ENCODE measurements at regions not wholly inside any gene's neighbourhood (a gene's known extent, or its start where the extent isn't known, plus 50 kb on each side); places are given as distances from the start of the nearest gene placed in this dataset.

DNA sequence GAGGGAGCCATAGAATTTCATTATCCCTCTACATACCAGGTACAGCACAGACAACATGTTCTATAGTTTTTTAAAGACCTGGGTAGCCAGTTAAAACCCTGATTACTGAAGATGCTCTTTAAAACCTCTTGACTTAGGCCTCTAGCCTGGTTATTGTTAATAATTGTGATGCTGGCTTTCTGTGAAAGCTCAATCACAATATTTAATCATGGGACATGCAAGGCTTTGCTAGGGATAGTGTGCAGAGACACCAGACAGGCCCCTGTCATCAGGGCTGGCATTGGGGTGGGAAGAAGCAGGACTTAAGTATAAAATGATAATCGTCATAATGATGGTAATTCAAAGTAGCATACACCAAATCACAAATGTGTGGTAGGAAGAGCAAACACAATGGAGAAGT is 274.4 kb downstream of the PTBP2 start:
- TF ChIP-seq, protein P1, sequence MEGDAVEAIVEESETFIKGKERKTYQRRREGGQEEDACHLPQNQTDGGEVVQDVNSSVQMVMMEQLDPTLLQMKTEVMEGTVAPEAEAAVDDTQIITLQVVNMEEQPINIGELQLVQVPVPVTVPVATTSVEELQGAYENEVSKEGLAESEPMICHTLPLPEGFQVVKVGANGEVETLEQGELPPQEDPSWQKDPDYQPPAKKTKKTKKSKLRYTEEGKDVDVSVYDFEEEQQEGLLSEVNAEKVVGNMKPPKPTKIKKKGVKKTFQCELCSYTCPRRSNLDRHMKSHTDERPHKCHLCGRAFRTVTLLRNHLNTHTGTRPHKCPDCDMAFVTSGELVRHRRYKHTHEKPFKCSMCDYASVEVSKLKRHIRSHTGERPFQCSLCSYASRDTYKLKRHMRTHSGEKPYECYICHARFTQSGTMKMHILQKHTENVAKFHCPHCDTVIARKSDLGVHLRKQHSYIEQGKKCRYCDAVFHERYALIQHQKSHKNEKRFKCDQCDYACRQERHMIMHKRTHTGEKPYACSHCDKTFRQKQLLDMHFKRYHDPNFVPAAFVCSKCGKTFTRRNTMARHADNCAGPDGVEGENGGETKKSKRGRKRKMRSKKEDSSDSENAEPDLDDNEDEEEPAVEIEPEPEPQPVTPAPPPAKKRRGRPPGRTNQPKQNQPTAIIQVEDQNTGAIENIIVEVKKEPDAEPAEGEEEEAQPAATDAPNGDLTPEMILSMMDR (tag by site-specific recombination; IDR thresholded peaks at IDR 0.05), result no peak
- TF ChIP-seq ZNF670 (tag by site-specific recombination; IDR thresholded peaks at IDR 0.05; ENCODE audit: low read depth) (no peak), ZSCAN16 (tag by site-specific recombination; IDR thresholded peaks at IDR 0.05) (no peak), ZNF248 (tag by site-specific recombination; IDR thresholded peaks at IDR 0.05) (no peak), ZNF239 (tag by site-specific recombination; IDR thresholded peaks at IDR 0.05) (no peak)
- TF ChIP-seq, protein P2, sequence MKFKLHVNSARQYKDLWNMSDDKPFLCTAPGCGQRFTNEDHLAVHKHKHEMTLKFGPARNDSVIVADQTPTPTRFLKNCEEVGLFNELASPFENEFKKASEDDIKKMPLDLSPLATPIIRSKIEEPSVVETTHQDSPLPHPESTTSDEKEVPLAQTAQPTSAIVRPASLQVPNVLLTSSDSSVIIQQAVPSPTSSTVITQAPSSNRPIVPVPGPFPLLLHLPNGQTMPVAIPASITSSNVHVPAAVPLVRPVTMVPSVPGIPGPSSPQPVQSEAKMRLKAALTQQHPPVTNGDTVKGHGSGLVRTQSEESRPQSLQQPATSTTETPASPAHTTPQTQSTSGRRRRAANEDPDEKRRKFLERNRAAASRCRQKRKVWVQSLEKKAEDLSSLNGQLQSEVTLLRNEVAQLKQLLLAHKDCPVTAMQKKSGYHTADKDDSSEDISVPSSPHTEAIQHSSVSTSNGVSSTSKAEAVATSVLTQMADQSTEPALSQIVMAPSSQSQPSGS (tag by site-specific recombination; IDR thresholded peaks at IDR 0.05; ENCODE audit: low read depth), result no peak
- TF ChIP-seq, protein P3, sequence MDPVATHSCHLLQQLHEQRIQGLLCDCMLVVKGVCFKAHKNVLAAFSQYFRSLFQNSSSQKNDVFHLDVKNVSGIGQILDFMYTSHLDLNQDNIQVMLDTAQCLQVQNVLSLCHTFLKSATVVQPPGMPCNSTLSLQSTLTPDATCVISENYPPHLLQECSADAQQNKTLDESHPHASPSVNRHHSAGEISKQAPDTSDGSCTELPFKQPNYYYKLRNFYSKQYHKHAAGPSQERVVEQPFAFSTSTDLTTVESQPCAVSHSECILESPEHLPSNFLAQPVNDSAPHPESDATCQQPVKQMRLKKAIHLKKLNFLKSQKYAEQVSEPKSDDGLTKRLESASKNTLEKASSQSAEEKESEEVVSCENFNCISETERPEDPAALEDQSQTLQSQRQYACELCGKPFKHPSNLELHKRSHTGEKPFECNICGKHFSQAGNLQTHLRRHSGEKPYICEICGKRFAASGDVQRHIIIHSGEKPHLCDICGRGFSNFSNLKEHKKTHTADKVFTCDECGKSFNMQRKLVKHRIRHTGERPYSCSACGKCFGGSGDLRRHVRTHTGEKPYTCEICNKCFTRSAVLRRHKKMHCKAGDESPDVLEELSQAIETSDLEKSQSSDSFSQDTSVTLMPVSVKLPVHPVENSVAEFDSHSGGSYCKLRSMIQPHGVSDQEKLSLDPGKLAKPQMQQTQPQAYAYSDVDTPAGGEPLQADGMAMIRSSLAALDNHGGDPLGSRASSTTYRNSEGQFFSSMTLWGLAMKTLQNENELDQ (tag by site-specific recombination; IDR thresholded peaks at IDR 0.05; ENCODE audit: low read depth), result no peak
- TF ChIP-seq, protein P4, sequence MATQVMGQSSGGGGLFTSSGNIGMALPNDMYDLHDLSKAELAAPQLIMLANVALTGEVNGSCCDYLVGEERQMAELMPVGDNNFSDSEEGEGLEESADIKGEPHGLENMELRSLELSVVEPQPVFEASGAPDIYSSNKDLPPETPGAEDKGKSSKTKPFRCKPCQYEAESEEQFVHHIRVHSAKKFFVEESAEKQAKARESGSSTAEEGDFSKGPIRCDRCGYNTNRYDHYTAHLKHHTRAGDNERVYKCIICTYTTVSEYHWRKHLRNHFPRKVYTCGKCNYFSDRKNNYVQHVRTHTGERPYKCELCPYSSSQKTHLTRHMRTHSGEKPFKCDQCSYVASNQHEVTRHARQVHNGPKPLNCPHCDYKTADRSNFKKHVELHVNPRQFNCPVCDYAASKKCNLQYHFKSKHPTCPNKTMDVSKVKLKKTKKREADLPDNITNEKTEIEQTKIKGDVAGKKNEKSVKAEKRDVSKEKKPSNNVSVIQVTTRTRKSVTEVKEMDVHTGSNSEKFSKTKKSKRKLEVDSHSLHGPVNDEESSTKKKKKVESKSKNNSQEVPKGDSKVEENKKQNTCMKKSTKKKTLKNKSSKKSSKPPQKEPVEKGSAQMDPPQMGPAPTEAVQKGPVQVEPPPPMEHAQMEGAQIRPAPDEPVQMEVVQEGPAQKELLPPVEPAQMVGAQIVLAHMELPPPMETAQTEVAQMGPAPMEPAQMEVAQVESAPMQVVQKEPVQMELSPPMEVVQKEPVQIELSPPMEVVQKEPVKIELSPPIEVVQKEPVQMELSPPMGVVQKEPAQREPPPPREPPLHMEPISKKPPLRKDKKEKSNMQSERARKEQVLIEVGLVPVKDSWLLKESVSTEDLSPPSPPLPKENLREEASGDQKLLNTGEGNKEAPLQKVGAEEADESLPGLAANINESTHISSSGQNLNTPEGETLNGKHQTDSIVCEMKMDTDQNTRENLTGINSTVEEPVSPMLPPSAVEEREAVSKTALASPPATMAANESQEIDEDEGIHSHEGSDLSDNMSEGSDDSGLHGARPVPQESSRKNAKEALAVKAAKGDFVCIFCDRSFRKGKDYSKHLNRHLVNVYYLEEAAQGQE (tag by site-specific recombination; IDR thresholded peaks at IDR 0.05), result no peak
- TF ChIP-seq, protein P5, sequence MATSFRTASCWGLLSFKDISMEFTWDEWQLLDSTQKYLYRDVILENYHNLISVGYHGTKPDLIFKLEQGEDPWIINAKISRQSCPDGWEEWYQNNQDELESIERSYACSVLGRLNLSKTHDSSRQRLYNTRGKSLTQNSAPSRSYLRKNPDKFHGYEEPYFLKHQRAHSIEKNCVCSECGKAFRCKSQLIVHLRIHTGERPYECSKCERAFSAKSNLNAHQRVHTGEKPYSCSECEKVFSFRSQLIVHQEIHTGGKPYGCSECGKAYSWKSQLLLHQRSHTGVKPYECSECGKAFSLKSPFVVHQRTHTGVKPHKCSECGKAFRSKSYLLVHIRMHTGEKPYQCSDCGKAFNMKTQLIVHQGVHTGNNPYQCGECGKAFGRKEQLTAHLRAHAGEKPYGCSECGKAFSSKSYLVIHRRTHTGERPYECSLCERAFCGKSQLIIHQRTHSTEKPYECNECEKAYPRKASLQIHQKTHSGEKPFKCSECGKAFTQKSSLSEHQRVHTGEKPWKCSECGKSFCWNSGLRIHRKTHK (tag by site-specific recombination; IDR thresholded peaks at IDR 0.05), result no peak

Measured in HEK293 (cell line).